Lower lobe of right lung (tissue), 2 donors: ENCODE measurements at regions not wholly inside any gene's neighbourhood (a gene's known extent, or its start where the extent isn't known, plus 50 kb on each side); places are given as distances from the start of the nearest gene placed in this dataset.

Source experiments
- ATAC-seq, 2 donors: fragments of 200-7000 bp; cut with Tn5 transposase; one replicate each; pipeline ENCODE4 v1.9.1; 2020 to 2022; ENCODE audit warnings: mild to moderate bottlenecking in 2 of 2, moderate library complexity in 2 of 2
- DNase-seq: peaks from one replicate; pipeline ENCODE4 v3.0.0-alpha.2; 2020
- H3K27ac ChIP-seq: fragments of 200-600 bp; one replicate; pipeline ENCODE4 v1.8.0; 2022
- H3K27me3 ChIP-seq: fragments of 200-600 bp; one replicate; pipeline ENCODE4 v1.8.0; 2022; ENCODE audit warnings: low read depth
- H3K36me3 ChIP-seq: fragments of 200-600 bp; one replicate; pipeline ENCODE4 v1.8.0; 2022; ENCODE audit warnings: mild to moderate bottlenecking
- H3K4me1 ChIP-seq: fragments of 200-600 bp; one replicate; pipeline ENCODE4 v1.8.0; 2022
- H3K4me3 ChIP-seq: fragments of 200-600 bp; one replicate; pipeline ENCODE4 v1.8.0; 2022; ENCODE audit warnings: mild to moderate bottlenecking
- H3K9me3 ChIP-seq: fragments of 200-600 bp; one replicate; pipeline ENCODE4 v1.8.0; 2022
- intact Hi-C: fragments of 100-400 bp; cut with DNase I; formaldehyde crosslinking; loops from one replicate; pipeline ENCODE4 v1.11.0; 2022
- TF ChIP-seq, protein P1 (sequence below): fragments of 200-600 bp; IDR thresholded peaks from one replicate; pipeline ENCODE4 v1.8.0; 2022; ENCODE audit warnings: antibody characterized with exemption, mild to moderate bottlenecking
- donor health status: DM: no; HTN: yes; CAD: no; lungs with severe emphysema.

GRCh38 chr10:64113375-64113774 is 592.2 kb downstream of the REEP3 start:
- DNase-seq = no peak
- no peak overlapping the region for H3K27ac ChIP-seq
- H3K27me3 ChIP-seq = no peaks in the 10 kb centered on the region
- no peak overlapping the region for H3K4me3 ChIP-seq
- no peaks in the 10 kb centered on the region for H3K4me1 ChIP-seq
- no peaks in the 10 kb centered on the region for H3K36me3 ChIP-seq
- TF ChIP-seq, protein P1, sequence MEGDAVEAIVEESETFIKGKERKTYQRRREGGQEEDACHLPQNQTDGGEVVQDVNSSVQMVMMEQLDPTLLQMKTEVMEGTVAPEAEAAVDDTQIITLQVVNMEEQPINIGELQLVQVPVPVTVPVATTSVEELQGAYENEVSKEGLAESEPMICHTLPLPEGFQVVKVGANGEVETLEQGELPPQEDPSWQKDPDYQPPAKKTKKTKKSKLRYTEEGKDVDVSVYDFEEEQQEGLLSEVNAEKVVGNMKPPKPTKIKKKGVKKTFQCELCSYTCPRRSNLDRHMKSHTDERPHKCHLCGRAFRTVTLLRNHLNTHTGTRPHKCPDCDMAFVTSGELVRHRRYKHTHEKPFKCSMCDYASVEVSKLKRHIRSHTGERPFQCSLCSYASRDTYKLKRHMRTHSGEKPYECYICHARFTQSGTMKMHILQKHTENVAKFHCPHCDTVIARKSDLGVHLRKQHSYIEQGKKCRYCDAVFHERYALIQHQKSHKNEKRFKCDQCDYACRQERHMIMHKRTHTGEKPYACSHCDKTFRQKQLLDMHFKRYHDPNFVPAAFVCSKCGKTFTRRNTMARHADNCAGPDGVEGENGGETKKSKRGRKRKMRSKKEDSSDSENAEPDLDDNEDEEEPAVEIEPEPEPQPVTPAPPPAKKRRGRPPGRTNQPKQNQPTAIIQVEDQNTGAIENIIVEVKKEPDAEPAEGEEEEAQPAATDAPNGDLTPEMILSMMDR = no peak
- H3K9me3 ChIP-seq = no peaks in the 10 kb centered on the region
- intact Hi-C loops = no loop called here
- ATAC-seq = no peak

DNA sequence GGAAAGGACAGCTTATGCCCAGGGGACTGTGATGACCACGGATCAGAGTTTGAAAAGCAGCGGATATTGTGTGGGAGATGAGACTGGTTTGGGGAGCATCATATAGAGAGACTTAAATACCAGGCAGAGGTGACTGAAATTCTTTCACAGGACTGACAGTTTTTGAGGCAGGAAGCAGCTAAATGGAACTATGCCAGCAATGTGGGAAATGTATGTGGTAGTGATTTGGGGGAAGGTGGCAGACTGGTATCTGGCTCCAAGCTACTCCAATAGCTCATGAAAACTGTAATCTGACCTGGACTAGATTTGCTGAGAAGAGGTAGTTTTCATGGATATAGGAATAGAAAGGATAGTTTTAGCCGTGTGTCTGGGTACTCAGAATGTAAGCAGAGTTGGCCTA is 592.6 kb downstream of the REEP3 start:
- ATAC-seq = no peak

DNA sequence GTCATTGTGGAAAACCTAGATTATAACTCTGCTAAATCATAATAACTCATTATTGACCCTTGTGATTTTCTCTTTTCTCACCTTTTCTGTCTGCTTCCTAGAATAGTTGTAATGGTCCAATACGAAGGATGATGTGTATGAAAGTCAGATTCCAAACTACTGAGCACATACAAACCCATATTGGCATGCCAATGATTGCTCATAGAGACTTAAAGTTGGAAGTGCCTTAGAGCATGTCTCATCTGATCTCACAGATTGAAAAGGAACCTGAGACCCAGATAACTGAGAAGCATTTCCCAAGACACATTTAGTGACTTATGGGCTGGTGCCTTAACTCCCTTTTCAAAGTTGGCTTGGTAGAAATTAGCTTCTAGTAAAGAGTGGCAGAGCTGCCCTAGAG is 594.3 kb downstream of the REEP3 start:
- H3K4me3 ChIP-seq = no peak overlapping the region
- intact Hi-C loops = no loop called here
- DNase-seq (no peak), ATAC-seq (no peak)
- TF ChIP-seq, protein P1 = no peak
- no peak overlapping the region for H3K27ac ChIP-seq
- no peaks in the 10 kb centered on the region for H3K36me3 ChIP-seq
- no peaks in the 10 kb centered on the region for H3K9me3 ChIP-seq
- no peaks in the 10 kb centered on the region for H3K27me3 ChIP-seq
- no peaks in the 10 kb centered on the region for H3K4me1 ChIP-seq

More for the DNA sequence above, 592.6 kb downstream of the REEP3 start:
- H3K36me3 ChIP-seq = no peaks in the 10 kb centered on the region
- H3K27ac ChIP-seq = no peak overlapping the region
- intact Hi-C loops = no loop called here
- no peak overlapping the region for H3K4me3 ChIP-seq
- DNase-seq = no peak
- H3K4me1 ChIP-seq = no peaks in the 10 kb centered on the region
- TF ChIP-seq, protein P1 = no peak
- H3K9me3 ChIP-seq = no peaks in the 10 kb centered on the region
- H3K27me3 ChIP-seq = no peaks in the 10 kb centered on the region

GRCh38 chr10:64115908-64116643 is 594.9 kb downstream of the REEP3 start:
- H3K27me3 ChIP-seq = no peaks in the 10 kb centered on the region
- H3K36me3 ChIP-seq = no peaks in the 10 kb centered on the region
- no peak for ATAC-seq
- H3K9me3 ChIP-seq = no peaks in the 10 kb centered on the region
- DNase-seq = no peak
- H3K27ac ChIP-seq = no peak overlapping the region
- H3K4me3 ChIP-seq = no peak overlapping the region
- TF ChIP-seq, protein P1 = peak; percentile 35
- no peaks in the 10 kb centered on the region for H3K4me1 ChIP-seq
- intact Hi-C loops = no loop called here

DNA sequence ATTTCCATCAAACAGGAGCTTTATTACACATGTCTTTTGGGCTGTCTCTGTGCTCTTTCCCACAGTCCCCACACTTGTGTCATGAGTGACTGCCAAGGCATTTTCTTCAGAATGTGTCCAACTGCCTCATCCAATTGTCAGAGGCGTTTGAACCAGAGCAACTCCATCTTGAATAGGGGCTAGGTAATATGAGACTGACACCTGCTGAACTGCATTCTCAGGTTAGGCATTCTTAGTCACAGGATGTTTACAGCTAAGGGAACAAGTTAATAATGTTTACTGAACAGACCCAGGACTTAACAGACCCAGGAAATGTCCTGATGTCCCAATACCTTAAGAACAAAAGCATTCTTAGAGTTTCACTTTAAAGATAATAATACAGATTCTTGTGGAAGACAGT is 595.5 kb downstream of the REEP3 start:
- H3K4me1 ChIP-seq = no peaks in the 10 kb centered on the region
- DNase-seq (no peak), ATAC-seq (no peak)
- TF ChIP-seq, protein P1 = no peak
- H3K4me3 ChIP-seq = no peak overlapping the region
- no peak overlapping the region for H3K27ac ChIP-seq
- no peaks in the 10 kb centered on the region for H3K27me3 ChIP-seq
- H3K36me3 ChIP-seq = no peaks in the 10 kb centered on the region
- intact Hi-C loops = no loop called here
- H3K9me3 ChIP-seq = no peaks in the 10 kb centered on the region
